NCI-H1436 (cell line): ENCODE measurements at regions not wholly inside any gene's neighbourhood (a gene's known extent, or its start where the extent isn't known, plus 50 kb on each side); places are given as distances from the start of the nearest gene placed in this dataset.
"Not testable (repeated sequence)": the region's sequence is repeated elsewhere in the genome, so short reads cannot be mapped to it uniquely, and the experiment has no call there.

Experiments
- DNase-seq: peaks from one replicate; lab custom pipeline; 2025; lab: John Stamatoyannopoulos, UW

DNA sequence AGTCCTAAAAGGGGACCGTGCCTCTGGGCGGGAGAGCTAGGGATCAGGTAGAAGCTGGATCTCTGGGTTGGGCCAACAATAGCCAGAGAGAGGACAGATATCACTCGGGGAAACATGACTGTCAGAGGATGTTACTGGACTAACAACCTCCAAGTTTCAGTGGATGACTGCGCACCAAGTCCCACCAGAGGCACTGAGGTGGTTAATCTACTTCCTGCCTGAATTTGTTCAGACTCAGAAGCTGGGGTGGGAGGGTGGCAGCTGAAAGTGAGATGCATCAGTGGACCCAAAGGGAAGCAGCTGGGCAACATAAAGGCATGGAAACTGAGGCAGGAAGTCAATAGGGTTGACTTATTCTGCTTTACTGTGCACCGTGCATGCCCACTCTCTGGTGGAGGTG lies 130.1 kb upstream of the SLC44A1 start:
- no peak for DNase-seq

DNA sequence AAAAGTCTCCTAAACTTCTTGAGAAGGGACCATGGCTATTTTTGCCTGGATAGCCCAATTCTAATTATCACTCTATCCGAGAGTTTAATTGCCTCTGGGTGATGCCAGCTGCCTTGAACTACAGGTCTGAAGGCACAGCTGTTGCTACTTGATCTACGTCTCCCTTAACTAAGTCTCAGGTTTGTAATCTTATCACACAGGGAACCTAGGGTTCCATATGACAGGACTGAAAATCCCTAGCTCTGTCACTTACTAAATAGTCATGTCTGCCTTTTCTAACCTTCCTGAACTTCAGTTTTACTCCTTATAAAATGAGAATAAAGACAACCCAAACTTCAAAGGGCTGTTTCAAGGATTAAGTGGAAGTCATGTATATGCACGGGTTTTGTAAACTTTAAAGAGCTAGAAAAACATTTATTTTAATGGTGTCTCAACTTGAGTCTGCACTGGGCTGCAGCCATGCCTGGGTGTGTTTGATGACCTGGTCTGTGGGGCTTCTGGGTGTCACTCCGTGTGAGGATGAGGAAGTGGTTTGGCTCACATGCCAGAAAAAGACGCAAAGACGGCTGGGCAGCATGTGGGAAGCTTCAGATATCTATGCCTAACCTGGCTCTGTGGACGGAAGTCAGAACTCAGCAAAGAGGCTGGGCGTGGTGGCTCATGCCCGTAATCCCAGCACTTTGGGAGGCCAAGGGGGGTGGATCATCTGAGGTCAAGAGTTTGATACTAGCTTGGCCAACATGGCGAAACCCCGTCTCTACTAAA lies 129.3 kb upstream of the SLC44A1 start:
- no peak for DNase-seq

GRCh38 chr9:105116052-105116868 lies 128.2 kb upstream of the SLC44A1 start:
- no peak for DNase-seq

DNA sequence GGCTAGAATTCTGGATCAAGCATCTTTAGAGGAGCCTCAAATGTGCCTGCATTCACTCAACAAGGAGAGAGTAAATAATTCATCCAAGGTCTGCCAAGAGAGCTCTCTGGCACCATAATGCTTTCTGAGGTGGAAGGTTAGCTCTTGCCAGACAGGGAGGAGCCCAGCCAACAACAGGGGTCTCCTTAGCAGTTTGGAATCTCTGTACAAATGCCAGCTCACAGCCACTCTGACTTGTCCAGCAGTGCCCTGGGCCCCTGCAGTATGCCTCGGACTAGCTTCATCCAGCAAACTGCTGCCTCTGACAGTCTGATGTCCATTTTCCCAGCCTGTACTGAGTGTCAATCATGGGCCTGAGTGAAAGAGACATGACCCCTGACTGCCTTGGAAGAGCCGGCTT lies 127.2 kb upstream of the SLC44A1 start:
- DNase-seq: no peak

GRCh38 chr9:105118636-105119035 lies 125.8 kb upstream of the SLC44A1 start:
- DNase-seq: no peak

GRCh38 chr9:105119156-105119555 lies 125.3 kb upstream of the SLC44A1 start:
- DNase-seq: no peak

- no peak for DNase-seq
These were observed 122.5 kb upstream of the SLC44A1 start for GRCh38 chr9:105121861-105122430.

- not testable (repeated sequence) for DNase-seq
These were observed 119.9 kb upstream of the SLC44A1 start for GRCh38 chr9:105124598-105124997.

DNA sequence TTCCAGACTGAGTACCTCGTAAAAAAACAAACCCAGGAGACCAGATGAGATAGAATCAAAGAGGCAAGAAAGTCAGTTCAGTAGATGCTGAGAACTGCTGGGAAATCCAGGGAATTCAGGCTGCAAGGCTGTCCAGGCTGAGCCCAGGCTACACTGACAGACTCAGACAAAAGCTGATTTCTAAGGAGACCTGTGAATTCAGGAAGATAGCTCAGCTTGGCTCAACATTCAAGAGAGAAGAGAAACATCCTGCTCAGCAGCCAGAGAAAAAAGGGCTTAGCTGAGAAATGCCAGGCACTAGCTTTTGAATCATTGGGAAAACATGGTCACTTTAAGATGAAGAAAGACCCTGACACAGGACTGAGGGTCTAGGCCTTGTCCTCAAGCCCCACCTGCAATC lies 118.2 kb upstream of the SLC44A1 start:
- no peak for DNase-seq

- DNase-seq: no peak
These were observed 116.6 kb upstream of the SLC44A1 start for GRCh38 chr9:105127863-105128220.

- DNase-seq: no peak
These were observed 115.4 kb upstream of the SLC44A1 start for GRCh38 chr9:105128908-105129600.

DNA sequence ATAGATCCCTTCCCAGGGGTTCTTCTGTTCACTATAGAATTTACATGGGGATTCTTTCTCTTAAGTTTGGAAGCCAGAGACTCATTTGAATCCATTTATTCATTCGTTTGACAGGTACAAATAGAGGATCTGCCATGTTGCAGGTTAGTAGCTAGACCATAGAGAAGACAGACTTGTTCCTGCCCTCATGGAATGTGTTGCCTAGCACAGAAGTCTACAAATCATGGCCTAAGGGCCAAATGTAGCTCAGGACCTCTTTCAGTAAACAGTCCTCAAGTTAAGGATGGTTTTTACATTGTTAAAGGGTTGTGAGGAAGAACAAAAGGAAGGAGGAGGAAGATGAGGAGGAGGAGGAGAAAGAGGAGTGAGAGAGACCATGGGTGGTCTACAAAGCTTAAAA lies 114.7 kb upstream of the SLC44A1 start:
- DNase-seq: no peak

GRCh38 chr9:105131981-105132380 lies 112.5 kb upstream of the SLC44A1 start:
- DNase-seq: no peak

DNA sequence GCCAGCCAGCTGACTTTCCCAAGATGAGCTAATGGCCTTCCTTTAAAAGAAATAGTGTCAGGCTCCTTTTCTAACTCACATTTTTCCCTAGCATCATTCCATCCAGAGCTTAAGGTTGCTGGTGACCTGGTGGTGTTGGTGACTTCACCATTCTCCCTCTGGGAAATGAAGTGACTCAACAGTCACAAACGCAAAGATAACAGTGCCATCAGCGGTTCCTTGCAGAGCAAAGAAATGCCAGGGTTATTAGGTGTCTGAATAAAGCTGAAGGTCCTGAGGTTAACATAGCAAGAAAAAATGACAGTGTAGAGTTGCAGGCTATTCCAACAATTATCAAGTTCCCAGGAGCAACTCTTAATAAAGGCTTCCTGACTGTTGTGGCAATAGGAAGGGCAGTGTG lies 111.8 kb upstream of the SLC44A1 start:
- DNase-seq: no peak

DNA sequence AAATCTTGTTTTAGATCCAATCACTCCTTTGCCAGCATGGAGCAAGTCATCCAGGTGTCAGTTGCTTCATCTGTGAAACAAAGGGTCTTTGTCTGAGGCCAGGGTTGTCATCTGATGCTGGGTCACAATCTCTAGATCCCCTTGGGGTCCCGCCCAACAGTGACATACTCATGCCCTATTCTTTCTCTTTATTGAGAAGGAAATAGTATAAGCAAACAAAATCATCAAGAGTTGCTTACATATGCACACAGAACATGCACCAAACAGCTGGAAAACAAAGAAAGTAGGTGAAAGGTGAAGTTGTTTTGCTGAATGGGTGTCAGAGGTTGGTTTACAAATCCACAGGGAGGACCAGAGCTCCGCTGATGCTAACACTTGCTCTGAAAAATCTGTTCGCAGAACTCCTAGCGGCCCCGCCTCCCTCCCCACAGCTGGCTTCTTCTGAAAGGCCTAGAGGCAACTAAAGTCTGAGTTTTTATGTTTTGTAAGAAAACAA lies 106.1 kb upstream of the SLC44A1 start:
- DNase-seq: no peak

GRCh38 chr9:105141146-105141975 lies 103.1 kb upstream of the SLC44A1 start:
- DNase-seq: no peak

GRCh38 chr9:105141976-105142250 lies 102.5 kb upstream of the SLC44A1 start:
- no peak for DNase-seq

DNA sequence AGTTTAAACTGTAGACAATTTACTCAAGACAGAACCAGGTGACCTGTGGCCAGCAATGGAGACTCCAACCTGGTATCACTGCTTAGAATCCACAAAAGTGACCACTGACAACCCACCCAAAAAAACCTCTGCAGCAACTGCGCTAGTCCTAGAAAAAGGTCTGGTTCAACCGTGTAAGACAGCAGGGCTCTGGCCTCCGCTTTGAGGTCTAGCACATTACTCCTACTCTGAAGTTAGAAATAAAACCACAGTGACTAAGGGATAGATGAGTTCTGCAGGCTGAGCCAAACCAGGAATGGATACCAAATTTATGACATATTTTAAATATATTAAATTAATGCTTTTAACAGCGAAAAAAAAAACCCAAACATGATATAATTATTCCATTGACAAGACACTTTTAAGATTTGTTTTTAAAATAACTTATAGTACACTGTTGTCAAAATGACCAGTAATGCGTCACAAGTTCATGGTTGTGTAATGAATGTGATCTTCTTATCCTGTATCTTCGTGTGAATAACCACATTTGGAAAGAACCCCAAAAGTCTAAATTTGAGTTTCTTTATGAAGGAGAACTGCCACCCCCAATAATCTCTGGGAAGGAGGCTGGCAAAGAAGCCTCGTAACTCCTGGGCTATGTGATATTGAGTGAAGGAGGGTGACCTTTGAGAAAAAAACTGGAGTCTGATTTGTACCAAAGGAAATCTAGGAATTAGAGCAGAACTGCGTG lies 101.9 kb upstream of the SLC44A1 start:
- DNase-seq: no peak

GRCh38 chr9:105143136-105143430 lies 101.4 kb upstream of the SLC44A1 start:
- no peak for DNase-seq

- DNase-seq: no peak
These were observed 100.4 kb upstream of the SLC44A1 start for GRCh38 chr9:105144076-105144475.

DNA sequence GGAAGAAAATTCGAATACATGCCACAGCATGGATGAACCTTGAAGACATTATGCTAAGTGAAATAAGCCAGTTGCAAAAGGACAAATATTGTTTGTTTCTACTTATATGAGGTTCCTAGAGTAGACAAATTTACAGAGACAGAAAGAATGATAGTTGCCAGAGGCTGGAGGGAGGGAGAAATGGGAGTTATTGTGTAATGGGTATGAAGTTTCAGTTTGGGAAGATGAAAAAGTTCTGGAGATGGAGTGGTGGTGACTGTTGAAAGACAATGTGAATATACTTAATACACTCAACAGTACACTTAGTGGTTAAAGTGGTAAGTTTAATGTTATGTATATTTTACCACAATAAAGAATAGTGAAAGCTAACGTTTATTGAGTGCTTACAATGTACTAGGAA lies 99.6 kb upstream of the SLC44A1 start:
- no peak for DNase-seq
